GM18505 (cell line): ENCODE measurements at regions not wholly inside any gene's neighbourhood (a gene's known extent, or its start where the extent isn't known, plus 50 kb on each side); places are given as distances from the start of the nearest gene placed in this dataset.

Experiments used
- ATAC-seq: cut with Tn5 transposase; IDR thresholded peaks from one replicate; pipeline ENCODE4 v1.9.1; 2021; ENCODE audit not compliant: unreplicated experiment
- POLR2A ChIP-seq: IDR thresholded peaks from 4 replicates; pipeline ENCODE4 v1.6.1; 2011; ENCODE audit warnings: borderline replicate concordance; ENCODE audit not compliant: insufficient read depth, insufficient read length; ENCODE audit errors: extremely low read depth

- no peak for TF ChIP-seq POLR2A
- no peak for ATAC-seq
These were observed 64.4 kb upstream of the COL21A1 start for GRCh38 chr6:56311533-56312448.

GRCh38 chr6:56311061-56311460 is 63.7 kb upstream of the COL21A1 start:
- no peak for TF ChIP-seq POLR2A
- ATAC-seq, result no peak

GRCh38 chr6:56310241-56310640 is 62.9 kb upstream of the COL21A1 start:
- ATAC-seq, result no peak
- no peak for TF ChIP-seq POLR2A

- no peak for ATAC-seq
- no peak for TF ChIP-seq POLR2A
These were observed 52.5 kb upstream of the COL21A1 start for GRCh38 chr6:56299916-56300315.

GRCh38 chr6:56297022-56297989 is 49.9 kb upstream of the COL21A1 start:
- no peak for ATAC-seq
- no peak for TF ChIP-seq POLR2A
